Adrenal gland (tissue), 9 donors: ENCODE measurements at regions not wholly inside any gene's neighbourhood (a gene's known extent, or its start where the extent isn't known, plus 50 kb on each side); places are given as distances from the start of the nearest gene placed in this dataset.

Experiments used
- DNase-seq, 7 donors: peaks; one replicate each; pipeline ENCODE4 v3.0.0-alpha.2; 2019 to 2020
- H3K27ac ChIP-seq, 5 donors: fragments of 200-600 bp; sonication (generic) in 4 of 5; 1 replicate in 3 of 5; 2 replicates in 2 of 5; pipeline versions ENCODE4 v1.5.1 to v1.8.0; 2016 to 2020; ENCODE audit warnings: mild to moderate bottlenecking in 1 of 5
- H3K27me3 ChIP-seq: fragments of 200-600 bp; 2 replicates; pipeline ENCODE4 v1.8.0; 2021
- H3K36me3 ChIP-seq, 2 donors: fragments of 200-600 bp; replicated peaks in 1 of 2; 1 replicate in 1 of 2; 2 replicates in 1 of 2; pipeline versions ENCODE4 v1.5.1 to v1.8.0; 2018 to 2022
- H3K4me1 ChIP-seq, 2 donors: fragments of 200-600 bp; replicated peaks in 1 of 2; 1 replicate in 1 of 2; 2 replicates in 1 of 2; pipeline versions ENCODE4 v1.5.1 to v1.8.0; 2018 to 2021
- H3K4me3 ChIP-seq, 4 donors: fragments of 200-600 bp; sonication (generic) in 3 of 4; one replicate each; pipeline ENCODE4 v1.5.1; 2016 to 2018
- H3K9me3 ChIP-seq, 3 donors: fragments of 200-600 bp; sonication (generic) in 1 of 3; replicated peaks in 1 of 3; 1 replicate in 2 of 3; 2 replicates in 1 of 3; pipeline versions ENCODE4 v1.5.1 to v1.8.0; 2016 to 2021
- CTCF ChIP-seq, 6 experiments: fragments of 450-650 bp in 4 of 6; fragments of 200-600 bp in 2 of 6; sonication (generic) in 1 of 6; IDR thresholded peaks; 1 replicate in 5 of 6; 2 replicates in 1 of 6; pipeline versions ENCODE4 v1.5.1 to v1.8.0; 2016 to 2021; ENCODE audit warnings: antibody characterized with exemption in 6 of 6, mild to moderate bottlenecking in 2 of 6, moderate library complexity in 1 of 6
- POLR2A ChIP-seq, 2 donors: fragments of 450-650 bp; IDR thresholded peaks; one replicate each; pipeline ENCODE4 v1.6.1; 2017; ENCODE audit warnings: antibody characterized with exemption in 2 of 2, mild to moderate bottlenecking in 2 of 2, moderate library complexity in 1 of 2
- WGBS, 4 donors: extraction: QIAGEN DNeasy Blood & Tissue Kit in 2 of 4; methylation state at CpG; one replicate each; pipeline versions ENCODE4 v1.1.5 to v1.1.7; 2013 to 2017; 5-methylcytosine and 5-hydroxymethylcytosine counted together
- intact Hi-C, 2 donors: fragments of 100-400 bp; cut with DNase I; formaldehyde crosslinking; loops; one replicate each; pipeline versions ENCODE4 v1.14.1 to v1.15.0; 2022 to 2023
- donor health status: healthy with polysubstance abuse.
- donor health status: Bipolar disorder and iron deficiency.
- donor health status: DM: yes; HTN: yes; CAD: no.
- donor health status: DM: no; HTN: no; CAD: no.
- donor health status: DM: no; HTN: no; CAD: no.

GRCh38 chr14:100668352-100668751 lies 58.3 kb upstream of the DLK1 start:
- TF ChIP-seq CTCF (IDR thresholded peaks at IDR 0.05) (no peak), POLR2A (IDR thresholded peaks at IDR 0.05) (no peak)
- WGBS, 4 donors: 86 to 98% (median 94%) methylated on average over 6 of the region's 6 CpGs
- Histone ChIP-seq H3K9me3 (no peaks in the 10 kb centered on the region), H3K4me1 (peaks cover 31 to 61% of the 10 kb centered on the region in 2 donors), H3K36me3 (no peaks in the 10 kb centered on the region), H3K27me3 (no peaks in the 10 kb centered on the region), H3K4me3 (no peak overlapping the region), H3K27ac (no peak overlapping the region)
- intact Hi-C loops: no loop called here
- no peak for DNase-seq

- Histone ChIP-seq H3K9me3 (no peaks in the 10 kb centered on the region), H3K27me3 (no peaks in the 10 kb centered on the region), H3K4me3 (no peak overlapping the region), H3K4me1 (peaks cover 30 to 57% of the 10 kb centered on the region in 2 donors), H3K27ac (no peak overlapping the region), H3K36me3 (no peaks in the 10 kb centered on the region)
- no peak for DNase-seq
- TF ChIP-seq POLR2A (IDR thresholded peaks at IDR 0.05) (no peak), CTCF (IDR thresholded peaks at IDR 0.05) (no peak)
- intact Hi-C loops: no loop called here
- 61 to 76% (median 71%) methylated on average over 4 to 9 of the region's 9 CpGs for WGBS, 4 donors
Measured at GRCh38 chr14:100669011-100669412, 57.7 kb upstream of the DLK1 start.

- Histone ChIP-seq H3K4me3 (no peak overlapping the region), H3K27ac (no peak overlapping the region), H3K27me3 (no peaks in the 10 kb centered on the region), H3K9me3 (no peaks in the 10 kb centered on the region), H3K36me3 (no peaks in the 10 kb centered on the region), H3K4me1 (peaks cover 26 to 53% of the 10 kb centered on the region in 2 donors)
- no peak for DNase-seq
- intact Hi-C loops: no loop called here
- TF ChIP-seq CTCF (IDR thresholded peaks at IDR 0.05): no peak
- no peak for TF ChIP-seq POLR2A (IDR thresholded peaks at IDR 0.05)
- 45 to 67% (median 61%) methylated on average over 7 to 13 of the region's 13 CpGs for WGBS, 4 donors
Measured at GRCh38 chr14:100669468-100669867, 57.2 kb upstream of the DLK1 start.

GRCh38 chr14:100670017-100670752 lies 56.5 kb upstream of the DLK1 start:
- Histone ChIP-seq H3K36me3 (no peaks in the 10 kb centered on the region), H3K4me3 (peak overlapping the region in 1 of 4 donors; percentile 41), H3K9me3 (no peaks in the 10 kb centered on the region), H3K4me1 (peaks cover 23 to 46% of the 10 kb centered on the region in 2 donors), H3K27me3 (no peaks in the 10 kb centered on the region), H3K27ac (peak overlapping the region in 3 of 5 donors; percentile 41 to 62 (median 59))
- intact Hi-C loops: no loop called here
- DNase-seq: no peak
- WGBS, 4 donors: 42 to 49% (median 47%) methylated on average over 9 to 11 of the region's 11 CpGs
- TF ChIP-seq CTCF (IDR thresholded peaks at IDR 0.05) (no peak), POLR2A (IDR thresholded peaks at IDR 0.05) (no peak)
